ENCODE measurements at regions not wholly inside any gene's neighbourhood (a gene's known extent, or its start where the extent isn't known, plus 50 kb on each side); places are given as distances from the start of the nearest gene placed in this dataset.

DNA sequence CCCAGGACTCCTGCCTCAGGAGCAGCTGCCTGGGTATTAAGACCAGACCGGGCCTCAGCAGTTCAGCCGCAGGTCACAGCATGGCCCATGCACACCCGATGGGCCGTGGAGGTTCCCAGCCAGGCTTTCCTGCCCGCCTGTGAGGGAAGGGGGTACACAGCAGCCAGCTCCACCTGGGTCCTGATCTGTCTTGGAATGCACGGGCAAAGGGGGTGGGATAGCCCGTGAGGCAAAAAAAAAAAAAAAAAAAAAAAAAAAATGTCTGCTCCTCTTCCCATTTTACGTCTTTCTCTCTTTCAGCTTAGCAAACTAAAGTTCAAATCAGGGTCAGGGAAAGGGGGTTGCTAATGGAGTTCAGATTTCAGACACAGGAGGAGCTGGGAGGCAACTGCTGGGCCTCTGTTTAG lies 385.2 kb downstream of the TNS1 start:
- TF ChIP-seq POLR2AphosphoS5 (IDR thresholded peaks at IDR 0.05), result no peak
- TF ChIP-seq, protein P1, sequence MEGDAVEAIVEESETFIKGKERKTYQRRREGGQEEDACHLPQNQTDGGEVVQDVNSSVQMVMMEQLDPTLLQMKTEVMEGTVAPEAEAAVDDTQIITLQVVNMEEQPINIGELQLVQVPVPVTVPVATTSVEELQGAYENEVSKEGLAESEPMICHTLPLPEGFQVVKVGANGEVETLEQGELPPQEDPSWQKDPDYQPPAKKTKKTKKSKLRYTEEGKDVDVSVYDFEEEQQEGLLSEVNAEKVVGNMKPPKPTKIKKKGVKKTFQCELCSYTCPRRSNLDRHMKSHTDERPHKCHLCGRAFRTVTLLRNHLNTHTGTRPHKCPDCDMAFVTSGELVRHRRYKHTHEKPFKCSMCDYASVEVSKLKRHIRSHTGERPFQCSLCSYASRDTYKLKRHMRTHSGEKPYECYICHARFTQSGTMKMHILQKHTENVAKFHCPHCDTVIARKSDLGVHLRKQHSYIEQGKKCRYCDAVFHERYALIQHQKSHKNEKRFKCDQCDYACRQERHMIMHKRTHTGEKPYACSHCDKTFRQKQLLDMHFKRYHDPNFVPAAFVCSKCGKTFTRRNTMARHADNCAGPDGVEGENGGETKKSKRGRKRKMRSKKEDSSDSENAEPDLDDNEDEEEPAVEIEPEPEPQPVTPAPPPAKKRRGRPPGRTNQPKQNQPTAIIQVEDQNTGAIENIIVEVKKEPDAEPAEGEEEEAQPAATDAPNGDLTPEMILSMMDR (IDR thresholded peaks at IDR 0.05), result no peak
- TF ChIP-seq EP300 (IDR thresholded peaks at IDR 0.05), result no peak
